GM19043 (cell line): ENCODE measurements at regions not wholly inside any gene's neighbourhood (a gene's known extent, or its start where the extent isn't known, plus 50 kb on each side); places are given as distances from the start of the nearest gene placed in this dataset.
"Not testable (repeated sequence)": the region's sequence is repeated elsewhere in the genome, so short reads cannot be mapped to it uniquely, and the experiment has no call there.

Source experiments
- ATAC-seq: cut with Tn5 transposase; IDR thresholded peaks from one replicate; pipeline ENCODE4 v1.9.1; 2021; ENCODE audit warnings: low read depth; ENCODE audit not compliant: unreplicated experiment

GRCh38 chr10:8128511-8128910, 74.0 kb downstream of the GATA3 start:
- ATAC-seq, result no peak

GRCh38 chr10:8129438-8129837, 75.0 kb downstream of the GATA3 start:
- ATAC-seq, result no peak

- peak; percentile 48 for ATAC-seq
These were observed 76.8 kb downstream of the GATA3 start for GRCh38 chr10:8130973-8131911.

GRCh38 chr10:8133146-8133545, 78.7 kb downstream of the GATA3 start:
- ATAC-seq, result peak; percentile 61

GRCh38 chr10:8136736-8137135, 82.2 kb downstream of the GATA3 start:
- ATAC-seq, result no peak

- no peak for ATAC-seq
These were observed 82.8 kb downstream of the GATA3 start for GRCh38 chr10:8137272-8137681.

GRCh38 chr10:8137726-8138125, 83.2 kb downstream of the GATA3 start:
- no peak for ATAC-seq

- ATAC-seq, result no peak
These were observed 84.0 kb downstream of the GATA3 start for GRCh38 chr10:8138471-8138870.

GRCh38 chr10:8144496-8144895, 90.0 kb downstream of the GATA3 start:
- no peak for ATAC-seq

- ATAC-seq, result no peak
These were observed 92.2 kb downstream of the GATA3 start for GRCh38 chr10:8146650-8147049.

GRCh38 chr10:8149991-8150390, 95.5 kb downstream of the GATA3 start:
- ATAC-seq, result no peak

GRCh38 chr10:8150401-8150905, 96.0 kb downstream of the GATA3 start:
- ATAC-seq, result no peak

- no peak for ATAC-seq
These were observed 96.6 kb downstream of the GATA3 start for GRCh38 chr10:8151086-8151485.

- no peak for ATAC-seq
These were observed 102.4 kb downstream of the GATA3 start for GRCh38 chr10:8156918-8157317.

GRCh38 chr10:8158193-8159071, 103.9 kb downstream of the GATA3 start:
- ATAC-seq, result no peak

- no peak for ATAC-seq
These were observed 105.1 kb downstream of the GATA3 start for GRCh38 chr10:8159341-8160165.

- no peak for ATAC-seq
These were observed 109.3 kb downstream of the GATA3 start for GRCh38 chr10:8163824-8164223.

GRCh38 chr10:8164640-8165039, 110.2 kb downstream of the GATA3 start:
- not testable (repeated sequence) for ATAC-seq

- ATAC-seq, result no peak
These were observed 114.3 kb downstream of the GATA3 start for GRCh38 chr10:8168836-8169235.

GRCh38 chr10:8171008-8171407, 116.5 kb downstream of the GATA3 start:
- no peak for ATAC-seq
